K562 (cell line): ENCODE measurements at regions not wholly inside any gene's neighbourhood (a gene's known extent, or its start where the extent isn't known, plus 50 kb on each side); places are given as distances from the start of the nearest gene placed in this dataset.

Experiments
- ATAC-seq: fragments of 200-7000 bp; cut with Tn5 transposase; 3 replicates; pipeline ENCODE4 v1.9.1; 2020; ENCODE audit warnings: moderate library complexity
- BruUV-seq: library from RNA; stranded (reverse); fragments of 400-500 nt; replicated peaks from 2 replicates; lab custom pipeline; 2021; lab: Mats Ljungman, UMichigan
- CTCF ChIA-PET: fragments of 300-600 bp; formaldehyde crosslinking; extraction: SDS; loops from one replicate; lab custom pipeline; 2021; ENCODE audit warnings: low intra/inter-chr PET ratio; lab: Yijun Ruan, JAX
- POLR2A ChIA-PET: fragments of 300-600, 350-650 bp; sonication (Branson Sonifier 250); formaldehyde crosslinking; extraction: SDS; loops from one replicate; lab custom pipeline; 2021; ENCODE audit warnings: antibody characterized with exemption, inconsistent platforms; lab: Yijun Ruan, JAX
- DNase-seq, 4 experiments: peaks; one replicate each; pipeline versions ENCODE4 v3.0.0 to v3.0.0-alpha.2; 2011 to 2018; ENCODE audit warnings: low spot score in 3 of 4, mixed read lengths in 3 of 4; ENCODE audit errors: extremely low read depth in 1 of 4
- FAIRE-seq: peaks from 2 replicates; lab custom pipeline; 2011; peaks lifted over from hg19 to GRCh38; lab: Jason Lieb, UNC
- H2AFZ ChIP-seq: 2 replicates; pipeline ENCODE4 v1.6.0; 2011; ENCODE audit warnings: low read depth, low read length, control low read depth, inconsistent platforms
- H3K27ac ChIP-seq: fragments of 200-600 bp; 3 replicates; pipeline ENCODE4 v1.8.0; 2011; ENCODE audit warnings: low read depth, mild to moderate bottlenecking, control low read depth, inconsistent platforms, low read length, moderate library complexity, mixed read lengths; ENCODE audit errors: extremely low read depth
- H3K27me3 ChIP-seq, 2 experiments: fragments of 300-600 bp in 1 of 2; 2 replicates in 1 of 2; 3 replicates in 1 of 2; pipeline versions ENCODE4 v1.6.0 to v1.8.0; 2011; ENCODE audit warnings: inconsistent platforms in 2 of 2, low read length in 2 of 2, mild to moderate bottlenecking in 1 of 2, mixed read lengths in 1 of 2, moderate library complexity in 1 of 2; ENCODE audit not compliant: control insufficient read depth in 2 of 2, insufficient read depth in 2 of 2
- H3K36me3 ChIP-seq: fragments of 300-600 bp; 3 replicates; pipeline ENCODE4 v1.8.0; 2011; ENCODE audit warnings: mild to moderate bottlenecking, low read length, inconsistent platforms; ENCODE audit not compliant: control insufficient read depth, insufficient read depth
- H3K4me1 ChIP-seq, 2 experiments: fragments of 200-600 bp in 1 of 2; replicated peaks in 1 of 2; 2 replicates in 1 of 2; 3 replicates in 1 of 2; pipeline versions ENCODE4 v1.5.1 to v1.8.0; 2011; ENCODE audit warnings: inconsistent platforms in 2 of 2, low read length in 2 of 2, mild to moderate bottlenecking in 1 of 2, mixed read lengths in 1 of 2, moderate library complexity in 1 of 2; ENCODE audit not compliant: control insufficient read depth in 2 of 2, insufficient read depth in 2 of 2
- H3K4me2 ChIP-seq: 2 replicates; pipeline ENCODE4 v1.6.1; 2011; ENCODE audit warnings: low read length, control low read depth, inconsistent platforms, mixed read lengths; ENCODE audit not compliant: insufficient read depth
- H3K4me3 ChIP-seq: fragments of 200-600 bp; sonication (generic), shearing (Covaris generic); 2 replicates; pipeline ENCODE4 v1.5.1; 2016; ENCODE audit warnings: control low read depth, inconsistent platforms
- H3K79me2 ChIP-seq: fragments of 200-600 bp; 3 replicates; pipeline ENCODE4 v1.8.0; 2011; ENCODE audit warnings: low read length, inconsistent platforms; ENCODE audit not compliant: control insufficient read depth, insufficient read depth
- H3K9ac ChIP-seq, 2 experiments: 2 replicates each; pipeline versions ENCODE4 v1.6.0 to v1.6.1; 2011; ENCODE audit warnings: low read depth in 2 of 2, low read length in 2 of 2, control low read depth in 1 of 2, inconsistent platforms in 1 of 2, mild to moderate bottlenecking in 1 of 2, mixed read lengths in 1 of 2; ENCODE audit not compliant: insufficient read depth in 1 of 2
- H3K9me1 ChIP-seq: one replicate; pipeline ENCODE4 v1.6.0; 2011; ENCODE audit warnings: inconsistent platforms, mild to moderate bottlenecking, low read length, moderate library complexity; ENCODE audit not compliant: control insufficient read depth, insufficient read depth
- H3K9me3 ChIP-seq: replicated peaks from 2 replicates; pipeline ENCODE4 v1.5.1; 2011; ENCODE audit warnings: low read depth, low read length, inconsistent platforms; ENCODE audit not compliant: control insufficient read depth, insufficient read depth
- H4K20me1 ChIP-seq: replicated peaks from 2 replicates; pipeline ENCODE4 v1.6.1; 2011; ENCODE audit warnings: low read length, inconsistent platforms, mixed read lengths; ENCODE audit not compliant: control insufficient read depth, insufficient read depth
- GABPA ChIP-seq: fragments of 200-800 bp; sonication (Bioruptor generic); conservative IDR thresholded peaks from 2 replicates; pipeline ENCODE4 v1.6.1; 2016; ENCODE audit warnings: low read depth, missing genetic modification characterization, missing compliant biosample characterization
- JUNB ChIP-seq: fragments of 450-650 bp; formaldehyde crosslinking; conservative IDR thresholded peaks from 2 replicates; pipeline ENCODE4 v1.4.0; 2020; ENCODE audit warnings: mild to moderate bottlenecking
- LCOR ChIP-seq: sonication (generic); formaldehyde crosslinking; IDR thresholded peaks from 2 replicates; pipeline ENCODE4 v1.8.0; 2022; ENCODE audit warnings: mild to moderate bottlenecking, missing genetic modification reagents
- NR1H2 ChIP-seq: sonication (generic); formaldehyde crosslinking; IDR thresholded peaks from 2 replicates; pipeline ENCODE4 v1.4.0; 2020; ENCODE audit warnings: mild to moderate bottlenecking, missing genetic modification reagents
- RBM25 ChIP-seq: fragments of 200-400 bp; formaldehyde crosslinking; IDR thresholded peaks from 2 replicates; pipeline ENCODE4 v1.6.1; 2018; ENCODE audit warnings: low read length, low read depth, moderate library complexity; ENCODE audit not compliant: severe bottlenecking
- RNF2 ChIP-seq: sonication (generic); IDR thresholded peaks from 2 replicates; pipeline ENCODE4 v1.6.1; 2016
- ZBTB26 ChIP-seq: fragments of 450-650 bp; formaldehyde crosslinking; IDR thresholded peaks from 2 replicates; pipeline ENCODE4 v1.4.0; 2022; ENCODE audit warnings: missing genetic modification characterization
- ZNF174 ChIP-seq: fragments of 250-450 bp; sonication (Bioruptor Pico); IDR thresholded peaks from 2 replicates; pipeline ENCODE4 v1.4.0; 2020; ENCODE audit warnings: mild to moderate bottlenecking
- ZNF280A ChIP-seq: fragments of 450-650 bp; IDR thresholded peaks from 2 replicates; pipeline ENCODE4 v1.6.1; 2018; ENCODE audit warnings: mild to moderate bottlenecking, low read depth; ENCODE audit not compliant: partially characterized antibody
- whole genome bisulfite sequencing: fragments of 100-300 bp; shearing (Covaris generic); methylation state at CpG from one replicate; pipeline ENCODE4 v1.1.6; 2016; ENCODE audit warnings: low coverage, mixed read lengths; ENCODE audit not compliant: insufficient coverage; ENCODE audit errors: missing lambda C conversion rate; 5-methylcytosine and 5-hydroxymethylcytosine counted together
- in situ Hi-C: fragments of 300-500 bp; cut with MboI; formaldehyde crosslinking; loops from 4 replicates; pipeline ENCODE4 v1.15.0; 2018; ENCODE audit warnings: inconsistent platforms, mixed read lengths
- intact Hi-C: fragments of 100-400 bp; cut with micrococcal nuclease; formaldehyde crosslinking; loops from 2 replicates; pipeline ENCODE4 v1.14.2; 2022
- TF ChIP-seq, protein P1 (sequence below): fragments of 250-450 bp; sonication (Bioruptor Pico); IDR thresholded peaks from 2 replicates; pipeline ENCODE4 v1.4.0; 2020; ENCODE audit warnings: mild to moderate bottlenecking, moderate library complexity, borderline replicate concordance

DNA sequence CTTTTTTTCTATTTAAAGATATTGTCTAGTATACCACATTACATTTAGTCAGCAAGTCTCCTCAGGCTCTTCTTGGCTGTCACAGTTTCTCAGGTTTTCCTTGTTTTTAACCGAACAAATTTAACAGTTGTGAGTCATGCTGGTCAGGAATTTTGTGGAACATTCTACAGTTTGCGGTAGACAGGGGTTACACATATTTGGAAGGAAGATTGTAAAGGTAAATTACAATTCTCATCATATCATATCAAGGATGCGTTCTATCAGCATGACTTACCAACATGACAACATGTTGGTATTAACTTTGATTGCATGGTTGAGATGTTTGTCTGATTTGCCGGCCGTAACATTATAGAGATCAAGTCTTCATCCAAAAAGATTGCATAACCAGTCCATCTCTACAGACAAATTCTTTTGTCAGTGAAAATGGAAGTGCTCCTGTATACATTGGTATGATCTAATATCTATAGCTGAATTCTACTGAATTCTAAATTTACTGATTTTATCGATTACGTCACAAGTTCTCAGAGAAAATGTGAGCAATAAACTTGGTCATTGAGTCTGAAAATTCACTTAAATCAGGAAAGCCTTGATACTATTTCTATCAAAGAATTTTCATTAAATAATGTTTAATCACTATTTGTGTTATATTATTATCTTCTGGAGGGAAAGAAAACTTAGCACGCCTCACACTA lies 664.4 kb upstream of the SLC8A1 start (continued):
- TF ChIP-seq ZNF280A = no peak
- TF ChIP-seq, protein P1, sequence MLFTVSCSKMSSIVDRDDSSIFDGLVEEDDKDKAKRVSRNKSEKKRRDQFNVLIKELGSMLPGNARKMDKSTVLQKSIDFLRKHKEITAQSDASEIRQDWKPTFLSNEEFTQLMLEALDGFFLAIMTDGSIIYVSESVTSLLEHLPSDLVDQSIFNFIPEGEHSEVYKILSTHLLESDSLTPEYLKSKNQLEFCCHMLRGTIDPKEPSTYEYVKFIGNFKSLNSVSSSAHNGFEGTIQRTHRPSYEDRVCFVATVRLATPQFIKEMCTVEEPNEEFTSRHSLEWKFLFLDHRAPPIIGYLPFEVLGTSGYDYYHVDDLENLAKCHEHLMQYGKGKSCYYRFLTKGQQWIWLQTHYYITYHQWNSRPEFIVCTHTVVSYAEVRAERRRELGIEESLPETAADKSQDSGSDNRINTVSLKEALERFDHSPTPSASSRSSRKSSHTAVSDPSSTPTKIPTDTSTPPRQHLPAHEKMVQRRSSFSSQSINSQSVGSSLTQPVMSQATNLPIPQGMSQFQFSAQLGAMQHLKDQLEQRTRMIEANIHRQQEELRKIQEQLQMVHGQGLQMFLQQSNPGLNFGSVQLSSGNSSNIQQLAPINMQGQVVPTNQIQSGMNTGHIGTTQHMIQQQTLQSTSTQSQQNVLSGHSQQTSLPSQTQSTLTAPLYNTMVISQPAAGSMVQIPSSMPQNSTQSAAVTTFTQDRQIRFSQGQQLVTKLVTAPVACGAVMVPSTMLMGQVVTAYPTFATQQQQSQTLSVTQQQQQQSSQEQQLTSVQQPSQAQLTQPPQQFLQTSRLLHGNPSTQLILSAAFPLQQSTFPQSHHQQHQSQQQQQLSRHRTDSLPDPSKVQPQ (CRISPR knock-in tag) = no peak
- TF ChIP-seq LCOR (CRISPR knock-in tag) = no peak
- TF ChIP-seq JUNB (CRISPR knock-in tag) = no peak

- no peaks in the 10 kb centered on the region for H3K79me2 ChIP-seq
- no peaks in the 10 kb centered on the region for H3K9me1 ChIP-seq
- BruUV-seq = no TSS peak
- H3K27ac ChIP-seq = no peak overlapping the region
- FAIRE-seq (no peak), ATAC-seq (no peak), DNase-seq (no peak)
- no peak overlapping the region for H3K9ac ChIP-seq
- H2AFZ ChIP-seq = no peak overlapping the region
- no peaks in the 10 kb centered on the region for H3K36me3 ChIP-seq
- H3K9me3 ChIP-seq = no peaks in the 10 kb centered on the region
- H3K4me2 ChIP-seq = no peak overlapping the region
- WGBS = 2% methylated on average over 4 of the region's 4 CpGs
- in situ Hi-C loops = no loop called here
- POLR2A ChIA-PET = no interaction called here
- no peak overlapping the region for H3K4me3 ChIP-seq
- H3K27me3 ChIP-seq = no peaks in the 10 kb centered on the region
- no peaks in the 10 kb centered on the region for H3K4me1 ChIP-seq
- CTCF ChIA-PET = no interaction called here
- H4K20me1 ChIP-seq = no peaks in the 10 kb centered on the region
- intact Hi-C loops = no loop called here
- no peak for TF ChIP-seq RBM25
- TF ChIP-seq GABPA (tag) = no peak
- no peak for TF ChIP-seq RNF2
- TF ChIP-seq ZBTB26 (CRISPR knock-in tag) = no peak
- TF ChIP-seq ZNF174 (CRISPR knock-in tag) = no peak
- no peak for TF ChIP-seq NR1H2 (CRISPR knock-in tag)
These were observed 667.6 kb upstream of the SLC8A1 start for GRCh38 chr2:41119489-41119888.
